Mesendoderm (in vitro differentiated cells): ENCODE measurements at regions not wholly inside any gene's neighbourhood (a gene's known extent, or its start where the extent isn't known, plus 50 kb on each side); places are given as distances from the start of the nearest gene placed in this dataset.

Source experiments
- DNase-seq: peaks from one replicate; pipeline ENCODE4 v3.0.0; 2013
- H2AK5ac ChIP-seq: 2 replicates; pipeline ENCODE4 v1.6.1; 2013; ENCODE audit warnings: low read length, inconsistent platforms
- H2BK120ac ChIP-seq: 2 replicates; pipeline ENCODE4 v1.6.1; 2013; ENCODE audit warnings: low read depth, mild to moderate bottlenecking, low read length, moderate library complexity, mixed read lengths
- H2BK15ac ChIP-seq: replicated peaks from 2 replicates; pipeline ENCODE4 v1.6.1; 2013; ENCODE audit warnings: low read depth, mild to moderate bottlenecking, moderate library complexity
- H2BK5ac ChIP-seq: 2 replicates; pipeline ENCODE4 v1.6.1; 2013; ENCODE audit warnings: low read length, inconsistent platforms
- H3K18ac ChIP-seq: 2 replicates; pipeline ENCODE4 v1.6.1; 2013; ENCODE audit warnings: mild to moderate bottlenecking, low read length, mixed read lengths
- H3K23ac ChIP-seq: one replicate; pipeline ENCODE4 v1.6.1; 2013; ENCODE audit warnings: low read length
- H3K27ac ChIP-seq: 2 replicates; pipeline ENCODE4 v1.5.1; 2013; ENCODE audit warnings: low read depth, mild to moderate bottlenecking, inconsistent platforms, low read length, moderate library complexity
- H3K27me3 ChIP-seq: 2 replicates; pipeline ENCODE4 v1.6.1; 2013; ENCODE audit warnings: low read length, control low read depth, mild to moderate bottlenecking, inconsistent platforms; ENCODE audit not compliant: insufficient read depth, poor library complexity
- H3K36me3 ChIP-seq: 2 replicates; pipeline ENCODE4 v1.6.1; 2013; ENCODE audit warnings: low read length, inconsistent platforms; ENCODE audit not compliant: control insufficient read depth, insufficient read depth
- H3K4ac ChIP-seq: one replicate; pipeline ENCODE4 v1.6.1; 2013; ENCODE audit warnings: low read depth, mild to moderate bottlenecking, low read length, moderate library complexity
- H3K4me1 ChIP-seq: 2 replicates; pipeline ENCODE4 v1.6.1; 2013; ENCODE audit warnings: low read depth, low read length, inconsistent platforms; ENCODE audit not compliant: control insufficient read depth
- H3K4me2 ChIP-seq: 2 replicates; pipeline ENCODE4 v1.6.1; 2013; ENCODE audit warnings: low read length
- H3K4me3 ChIP-seq: 2 replicates; pipeline ENCODE4 v1.5.1; 2013; ENCODE audit warnings: mild to moderate bottlenecking, low read length
- H3K56ac ChIP-seq: one replicate; pipeline ENCODE4 v1.6.1; 2013; ENCODE audit warnings: low read length
- H3K79me1 ChIP-seq: 2 replicates; pipeline ENCODE4 v1.6.1; 2013; ENCODE audit warnings: low read length, inconsistent platforms
- H3K79me2 ChIP-seq: 2 replicates; pipeline ENCODE4 v1.6.1; 2013; ENCODE audit warnings: mild to moderate bottlenecking, low read length; ENCODE audit not compliant: control insufficient read depth, insufficient read depth
- H3K9ac ChIP-seq: 2 replicates; pipeline ENCODE4 v1.6.1; 2013; ENCODE audit warnings: low read length, inconsistent platforms
- H4K5ac ChIP-seq: one replicate; pipeline ENCODE4 v1.6.1; 2013; ENCODE audit warnings: low read length
- H4K8ac ChIP-seq: one replicate; pipeline ENCODE4 v1.6.1; 2013; ENCODE audit warnings: low read depth, mild to moderate bottlenecking, control low read depth, low read length, moderate library complexity
- WGBS: extraction: QIAGEN DNeasy Blood & Tissue Kit; methylation state at CpG from one replicate; pipeline ENCODE4 v1.1.7; 2013; ENCODE audit warnings: low lambda C conversion rate, missing lambda C conversion rate; ENCODE audit not compliant: insufficient coverage; ENCODE audit errors: extremely low coverage; 5-methylcytosine and 5-hydroxymethylcytosine counted together

- Histone ChIP-seq H4K5ac (no peak overlapping the region), H3K4me3 (no peak overlapping the region), H2BK120ac (no peak overlapping the region), H2BK15ac (no peak overlapping the region), H2BK5ac (no peak overlapping the region), H3K27ac (no peak overlapping the region), H3K56ac (no peak overlapping the region), H3K27me3 (no peaks in the 10 kb centered on the region), H3K79me2 (no peaks in the 10 kb centered on the region), H3K23ac (no peak overlapping the region), H3K4ac (no peak overlapping the region), H3K18ac (no peak overlapping the region), H4K8ac (no peak overlapping the region), H3K36me3 (no peaks in the 10 kb centered on the region), H2AK5ac (no peak overlapping the region), H3K4me1 (no peaks in the 10 kb centered on the region), H3K79me1 (no peaks in the 10 kb centered on the region), H3K4me2 (no peak overlapping the region), H3K9ac (no peak overlapping the region)
- WGBS = no CpG with 5 or more reads among the region's 5 CpGs
- no peak for DNase-seq
These were observed 174.5 kb upstream of the AKR1E2 start for GRCh38 chr10:4651404-4652037.

DNA sequence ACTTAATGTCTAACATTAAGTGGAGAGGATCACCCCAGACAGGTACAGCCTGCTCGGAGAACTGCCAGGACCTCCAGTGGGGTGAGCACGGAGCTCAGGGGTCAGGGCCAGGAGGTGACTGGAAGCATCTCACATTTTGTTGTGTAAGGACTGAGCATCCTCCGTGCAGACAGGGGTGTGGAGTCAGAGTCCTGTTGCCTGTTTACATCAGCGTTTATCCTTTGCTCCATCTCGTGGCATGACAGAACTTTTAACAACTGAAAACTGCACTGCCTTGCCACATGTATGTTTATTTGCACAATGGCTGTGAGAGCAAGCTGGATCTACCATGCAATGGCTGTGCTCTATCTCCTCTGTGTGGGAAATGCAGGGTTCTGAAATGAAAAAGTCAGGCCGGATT lies 175.4 kb upstream of the AKR1E2 start:
- H3K4me3 ChIP-seq = no peak overlapping the region
- H3K4ac ChIP-seq = no peak overlapping the region
- DNase-seq = no peak
- no peaks in the 10 kb centered on the region for H3K79me2 ChIP-seq
- H3K79me1 ChIP-seq = no peaks in the 10 kb centered on the region
- no peak overlapping the region for H4K8ac ChIP-seq
- no peak overlapping the region for H2BK5ac ChIP-seq
- H3K27me3 ChIP-seq = no peaks in the 10 kb centered on the region
- no peak overlapping the region for H3K56ac ChIP-seq
- no peaks in the 10 kb centered on the region for H3K4me1 ChIP-seq
- H3K4me2 ChIP-seq = no peak overlapping the region
- no peak overlapping the region for H2BK15ac ChIP-seq
- H3K23ac ChIP-seq = peak overlapping the region; percentile 9
- no peak overlapping the region for H4K5ac ChIP-seq
- no peak overlapping the region for H3K18ac ChIP-seq
- no peaks in the 10 kb centered on the region for H3K36me3 ChIP-seq
- H3K27ac ChIP-seq = no peak overlapping the region
- no CpG with 5 or more reads among the region's 6 CpGs for WGBS
- H2BK120ac ChIP-seq = no peak overlapping the region
- no peak overlapping the region for H3K9ac ChIP-seq
- no peak overlapping the region for H2AK5ac ChIP-seq

DNA sequence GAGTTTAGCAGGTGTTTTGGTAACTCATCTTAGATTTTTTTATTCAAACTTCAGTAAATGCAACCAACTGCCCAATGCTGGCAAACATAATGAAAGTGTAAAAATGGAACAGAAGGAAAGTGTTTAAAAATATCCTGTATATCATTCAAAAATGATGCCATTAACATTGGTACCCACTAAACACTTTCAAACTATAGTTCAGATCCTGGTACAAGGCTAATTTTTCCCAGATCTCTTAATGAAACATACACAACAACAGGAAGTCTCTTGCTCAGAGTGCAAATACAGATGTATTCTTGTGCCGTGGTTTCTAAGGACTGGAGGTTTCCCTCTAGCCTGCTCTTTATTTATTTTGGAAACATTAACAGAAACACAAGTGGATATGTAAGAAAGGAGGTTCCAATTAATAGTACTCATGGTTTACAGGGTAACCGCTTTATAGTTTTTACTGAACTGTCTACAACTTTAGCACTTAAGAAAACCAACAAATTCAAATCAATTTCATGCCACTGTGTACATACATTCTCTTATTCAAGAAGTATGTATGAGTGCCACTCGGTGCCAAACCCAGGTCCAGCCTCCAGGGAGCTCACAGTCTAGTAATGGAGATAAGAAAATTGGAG lies 176.0 kb upstream of the AKR1E2 start:
- Histone ChIP-seq H3K4ac (no peak overlapping the region), H4K8ac (no peak overlapping the region), H2BK5ac (no peak overlapping the region), H3K4me3 (no peak overlapping the region), H4K5ac (no peak overlapping the region), H2BK15ac (no peak overlapping the region), H3K4me2 (no peak overlapping the region), H3K79me2 (no peaks in the 10 kb centered on the region), H2AK5ac (no peak overlapping the region), H3K18ac (no peak overlapping the region), H2BK120ac (no peak overlapping the region), H3K27ac (no peak overlapping the region), H3K9ac (no peak overlapping the region), H3K4me1 (no peaks in the 10 kb centered on the region), H3K27me3 (no peaks in the 10 kb centered on the region), H3K23ac (no peak overlapping the region), H3K56ac (no peak overlapping the region), H3K36me3 (no peaks in the 10 kb centered on the region), H3K79me1 (no peaks in the 10 kb centered on the region)
- WGBS = no CpG with 5 or more reads among the region's 3 CpGs
- DNase-seq = no peak

DNA sequence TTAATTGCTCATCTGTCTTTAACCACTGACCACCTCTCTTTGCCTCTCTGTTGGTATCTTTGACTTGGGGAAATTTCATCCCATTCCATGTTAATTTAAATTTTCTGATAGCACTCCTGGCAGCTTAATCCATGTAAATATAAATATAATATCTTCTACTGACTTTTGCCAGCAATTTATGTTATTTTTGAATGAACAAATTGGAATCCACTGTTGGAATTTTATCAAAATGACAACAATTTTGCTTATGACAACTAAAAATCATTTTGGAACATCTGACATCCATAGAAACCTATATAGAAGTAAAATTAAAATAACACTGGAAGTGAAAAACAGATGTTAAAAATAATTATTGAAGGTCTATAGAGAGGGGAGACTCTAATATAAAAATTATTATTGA lies 176.5 kb upstream of the AKR1E2 start:
- H3K27ac ChIP-seq = no peak overlapping the region
- no peak overlapping the region for H2BK15ac ChIP-seq
- no peak overlapping the region for H3K23ac ChIP-seq
- no peak overlapping the region for H2BK5ac ChIP-seq
- H3K9ac ChIP-seq = no peak overlapping the region
- H3K4me3 ChIP-seq = no peak overlapping the region
- no peak overlapping the region for H3K18ac ChIP-seq
- no peak overlapping the region for H2AK5ac ChIP-seq
- no peaks in the 10 kb centered on the region for H3K4me1 ChIP-seq
- H3K56ac ChIP-seq = no peak overlapping the region
- H4K8ac ChIP-seq = no peak overlapping the region
- H3K79me1 ChIP-seq = no peaks in the 10 kb centered on the region
- no peaks in the 10 kb centered on the region for H3K27me3 ChIP-seq
- no peak overlapping the region for H4K5ac ChIP-seq
- no peak overlapping the region for H3K4ac ChIP-seq
- H3K79me2 ChIP-seq = no peaks in the 10 kb centered on the region
- no peaks in the 10 kb centered on the region for H3K36me3 ChIP-seq
- DNase-seq = no peak
- no peak overlapping the region for H3K4me2 ChIP-seq
- no peak overlapping the region for H2BK120ac ChIP-seq

DNA sequence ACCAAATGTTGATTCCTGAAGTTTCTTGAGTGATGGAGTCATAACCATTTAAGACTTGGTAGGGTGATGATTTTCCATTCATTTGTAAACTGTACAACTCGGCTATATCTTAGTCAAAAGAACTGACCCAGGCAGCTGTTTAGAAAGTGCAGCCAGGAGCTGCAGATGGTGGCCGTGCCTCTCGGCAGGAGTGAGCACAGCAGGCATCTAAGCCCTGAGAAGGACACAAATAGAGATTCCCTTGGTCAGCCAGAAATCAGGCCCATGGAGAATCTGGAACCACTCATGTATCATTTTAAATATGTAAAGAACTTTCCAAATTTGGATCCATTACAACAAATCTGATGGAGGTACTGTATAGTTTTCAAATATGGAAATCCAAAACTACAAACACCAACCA lies 177.0 kb upstream of the AKR1E2 start:
- WGBS = no CpG with 5 or more reads among the region's 3 CpGs

More for the DNA sequence above, 177.0 kb upstream of the AKR1E2 start:
- Histone ChIP-seq H2AK5ac (no peak overlapping the region), H3K9ac (no peak overlapping the region), H3K79me2 (no peaks in the 10 kb centered on the region), H3K56ac (no peak overlapping the region), H3K79me1 (no peaks in the 10 kb centered on the region), H4K5ac (no peak overlapping the region), H3K4me2 (no peak overlapping the region), H3K18ac (no peak overlapping the region), H3K27ac (no peak overlapping the region), H3K23ac (no peak overlapping the region), H3K4me1 (no peaks in the 10 kb centered on the region), H4K8ac (no peak overlapping the region), H2BK15ac (no peak overlapping the region), H3K27me3 (no peaks in the 10 kb centered on the region), H2BK5ac (no peak overlapping the region), H3K4ac (no peak overlapping the region), H3K36me3 (no peaks in the 10 kb centered on the region), H3K4me3 (no peak overlapping the region), H2BK120ac (no peak overlapping the region)
- no peak for DNase-seq
